Germinal center (tissue), 1 donor: ENCODE measurements at regions not wholly inside any gene's neighbourhood (a gene's known extent, or its start where the extent isn't known, plus 50 kb on each side); places are given as distances from the start of the nearest gene placed in this dataset.

Source experiments
- DNase-seq: peaks from one replicate; pipeline ENCODE4 v3.0.0; 2012; ENCODE audit warnings: mixed read lengths, low spot score

DNA sequence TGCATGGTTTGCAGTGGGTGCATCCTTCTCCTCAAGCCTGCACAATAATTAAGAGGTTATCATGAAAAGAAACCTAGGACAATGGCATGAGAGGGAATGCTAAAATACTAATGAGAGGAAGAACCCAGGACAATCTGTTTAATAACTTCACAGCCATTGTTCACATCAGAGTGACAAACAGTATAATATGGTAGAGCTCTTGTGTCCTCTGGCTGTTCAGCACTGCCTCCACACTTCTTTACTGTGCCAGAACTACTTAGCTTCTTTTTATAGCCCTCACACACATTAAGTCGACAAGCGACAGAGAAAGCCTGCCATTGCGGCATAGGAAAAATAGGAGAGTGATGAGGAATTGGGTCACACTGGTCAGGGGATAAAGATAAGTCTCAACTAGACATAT lies 65.0 kb upstream of the MEIS2 start:
- DNase-seq, result no peak

- no peak for DNase-seq
Measured at GRCh38 chr15:37166402-37166801, 66.1 kb upstream of the MEIS2 start.

DNA sequence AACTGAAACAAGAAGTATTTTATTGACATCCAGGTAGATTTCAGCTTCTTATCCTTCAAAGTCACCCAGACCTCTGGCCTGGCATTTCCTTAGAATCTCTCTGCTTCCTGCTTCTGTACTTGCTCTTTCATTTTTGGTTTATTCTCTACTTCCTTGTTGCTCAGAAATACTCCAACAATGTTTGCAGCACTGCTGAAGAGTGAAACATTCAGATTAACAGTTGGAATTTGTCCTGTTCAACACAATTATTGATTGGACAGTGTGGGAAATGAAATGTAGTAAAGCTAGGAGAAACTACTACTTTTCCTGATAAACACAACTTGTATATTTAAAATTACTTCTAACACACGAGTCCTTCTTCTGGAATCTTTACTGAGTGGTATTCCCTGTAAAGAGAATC lies 81.0 kb upstream of the MEIS2 start:
- DNase-seq, result no peak

DNA sequence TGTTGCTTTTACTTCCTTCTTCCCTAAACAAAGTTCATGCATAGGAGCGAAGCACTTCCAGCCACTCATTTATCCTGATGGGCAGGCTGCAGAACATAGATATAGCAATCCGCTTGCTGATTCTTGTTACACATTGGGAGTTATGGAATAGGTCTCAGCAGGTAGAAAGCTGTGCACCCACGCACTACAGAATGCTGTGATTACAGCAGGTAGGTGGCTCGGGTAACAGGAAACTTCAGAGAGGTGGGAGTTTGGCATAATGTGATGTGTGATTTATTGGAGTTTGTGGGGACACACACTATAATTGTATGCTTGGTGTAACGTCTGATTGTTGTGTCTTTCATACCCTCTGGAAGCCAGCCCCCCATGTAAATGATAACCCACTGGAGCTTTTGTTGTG lies 99.2 kb upstream of the MEIS2 start:
- no peak for DNase-seq

- DNase-seq, result no peak
Measured at GRCh38 chr15:37203050-37203449, 102.7 kb upstream of the MEIS2 start.

DNA sequence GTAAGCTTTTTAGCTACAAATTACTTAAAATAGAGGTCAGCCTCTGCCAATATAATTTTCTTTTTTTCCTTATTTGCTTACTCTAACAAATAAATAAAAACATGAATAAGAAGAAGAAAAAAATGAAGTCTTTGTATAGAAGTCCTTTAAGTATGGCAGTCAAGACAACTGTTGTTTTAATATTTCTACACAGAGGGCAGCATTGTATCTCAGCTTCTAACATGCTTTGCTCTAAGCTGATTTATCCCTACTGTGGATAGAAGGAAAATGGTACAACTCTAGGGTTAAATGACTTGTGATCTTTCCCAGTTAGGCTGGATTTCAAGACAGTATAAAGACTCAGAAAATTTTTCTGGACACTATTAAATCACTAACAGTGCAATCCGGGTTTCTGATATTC lies 104.3 kb upstream of the MEIS2 start:
- no peak for DNase-seq

DNA sequence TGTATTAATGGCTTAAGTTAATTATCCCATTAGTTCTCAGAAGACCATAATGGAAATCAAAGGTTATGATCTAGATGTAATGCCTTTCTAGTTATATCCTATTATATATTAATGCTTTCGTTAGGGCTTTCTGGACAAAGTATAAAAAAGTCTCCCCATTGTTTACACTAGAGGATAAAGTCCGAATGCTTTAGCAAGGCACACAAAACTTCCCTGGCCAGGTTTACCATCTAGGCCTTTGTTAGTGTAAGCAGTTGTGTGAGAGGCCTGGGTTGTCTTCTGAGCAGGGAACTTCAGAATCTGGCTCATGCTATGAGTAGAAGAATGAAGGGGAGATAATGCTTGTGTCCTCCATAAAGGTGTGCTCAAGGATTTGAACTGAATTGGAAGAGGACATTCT lies 106.3 kb upstream of the MEIS2 start:
- DNase-seq, result no peak

DNA sequence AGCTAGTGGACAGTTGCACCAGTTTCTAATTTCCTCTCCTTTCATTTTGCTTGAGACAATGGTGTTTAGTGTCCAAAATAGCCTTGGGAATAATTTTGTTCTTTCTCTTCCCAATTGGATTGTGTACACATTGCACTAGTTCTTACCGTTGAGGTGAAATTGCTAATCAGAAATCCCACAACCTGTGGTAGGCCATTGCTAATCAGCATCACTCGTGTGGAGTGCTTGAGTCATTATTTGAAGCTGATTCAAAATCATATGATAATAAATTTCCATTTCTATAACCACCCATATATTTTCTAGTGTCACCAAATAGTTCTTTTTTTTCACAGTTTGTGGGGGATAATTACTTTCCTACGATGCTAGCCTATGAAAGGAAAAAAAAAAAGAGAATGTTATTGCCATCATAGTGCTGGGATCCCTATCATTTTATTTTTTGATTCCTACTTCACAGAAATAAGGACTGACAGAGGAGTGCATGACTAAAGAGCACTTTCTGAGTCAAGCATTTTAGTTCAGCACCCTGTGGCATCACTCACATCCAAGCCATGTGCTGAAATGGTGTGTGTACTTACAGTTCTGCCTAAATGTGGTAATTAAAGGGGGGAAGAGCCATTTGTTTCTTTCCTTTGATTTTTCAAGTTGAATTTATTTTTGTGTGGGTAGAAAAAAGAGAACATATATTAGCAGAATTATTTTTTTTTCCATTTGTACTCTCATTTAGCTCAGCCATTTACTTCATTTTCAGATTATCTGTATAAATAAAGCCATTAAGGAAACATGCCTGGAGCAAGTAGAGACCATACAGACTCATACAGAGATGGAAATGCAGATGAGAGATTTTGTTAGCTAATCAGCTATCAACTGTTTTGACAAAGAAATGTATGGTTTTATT lies 108.0 kb upstream of the MEIS2 start:
- DNase-seq, result no peak

DNA sequence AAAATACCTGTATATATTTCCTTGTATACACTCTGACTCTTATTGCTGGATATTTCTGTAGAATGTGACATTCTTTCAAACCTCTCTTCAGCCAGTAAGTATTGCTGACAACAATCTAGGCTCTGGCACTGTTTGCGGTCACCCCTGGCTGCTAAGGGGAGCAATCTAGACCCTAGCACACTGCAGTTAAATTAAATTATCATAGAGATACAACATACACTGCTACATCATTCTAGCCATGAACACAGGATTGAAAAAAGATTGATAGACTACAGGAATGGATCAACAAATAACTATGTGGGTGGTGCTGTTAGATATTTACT lies 108.7 kb upstream of the MEIS2 start:
- no peak for DNase-seq

DNA sequence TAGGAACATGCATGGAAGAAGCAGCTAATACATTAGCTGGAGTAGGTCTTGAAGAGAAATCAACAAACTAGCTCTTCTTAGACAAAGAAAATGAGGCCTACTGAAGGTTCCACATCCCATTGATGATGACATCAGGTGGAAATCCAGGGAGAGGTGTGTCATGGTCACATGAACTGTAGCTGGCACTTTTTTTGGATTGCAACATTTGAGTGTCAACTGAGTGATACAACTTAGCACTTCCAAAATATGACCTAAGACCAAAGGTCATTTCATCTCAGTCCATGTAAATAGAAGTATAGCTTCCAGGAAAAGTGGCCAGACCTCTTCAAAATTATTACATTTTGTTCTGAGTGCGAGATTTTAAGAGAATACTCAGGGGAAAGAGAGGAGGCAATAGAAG lies 117.2 kb upstream of the MEIS2 start:
- DNase-seq, result no peak

GRCh38 chr15:37218351-37218916 lies 118.1 kb upstream of the MEIS2 start:
- DNase-seq, result no peak

DNA sequence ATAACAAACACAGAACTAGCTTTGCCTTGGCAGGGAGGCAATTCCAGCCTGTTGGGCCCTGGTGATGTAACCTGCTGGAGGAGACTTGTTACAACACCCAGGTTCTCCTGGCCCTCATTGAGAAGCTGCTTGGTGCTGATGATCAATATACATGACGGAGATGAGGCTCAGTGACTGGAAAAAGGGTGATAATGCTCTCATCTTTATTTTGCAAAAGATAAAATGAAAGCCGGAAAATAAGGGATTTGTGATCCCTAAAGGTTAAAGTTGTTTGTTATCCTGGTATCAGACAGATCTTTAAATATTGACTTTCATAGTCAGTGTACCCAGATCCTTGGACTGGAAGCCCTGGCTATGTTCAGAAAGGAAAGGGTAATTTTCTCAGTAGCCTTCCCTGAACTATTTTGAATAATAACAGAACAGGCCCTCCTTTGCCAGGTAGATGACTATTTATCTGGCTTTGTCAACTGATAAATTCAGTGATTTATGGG lies 118.9 kb upstream of the MEIS2 start:
- DNase-seq, result no peak

GRCh38 chr15:37220949-37221670 lies 120.8 kb upstream of the MEIS2 start:
- DNase-seq, result no peak

GRCh38 chr15:37221671-37222145 lies 121.4 kb upstream of the MEIS2 start:
- no peak for DNase-seq

DNA sequence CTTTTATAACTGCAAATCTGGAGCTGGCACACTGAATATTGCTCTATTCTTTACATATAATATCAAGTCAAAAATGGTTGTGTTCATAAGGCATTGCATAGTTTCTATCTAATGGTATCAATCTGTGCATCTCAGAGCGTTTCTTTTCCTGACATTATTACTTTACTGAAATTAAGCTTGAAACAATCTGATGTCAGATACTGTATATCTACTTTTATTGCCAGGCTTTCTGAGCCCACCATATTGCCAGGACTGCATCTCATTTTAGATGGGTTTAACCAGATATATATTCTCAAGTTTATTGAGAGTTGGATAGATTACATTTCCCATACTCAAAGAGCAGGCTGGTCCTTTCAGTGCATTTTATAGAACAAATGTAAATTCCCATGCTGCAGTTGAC lies 122.7 kb upstream of the MEIS2 start:
- DNase-seq, result no peak

DNA sequence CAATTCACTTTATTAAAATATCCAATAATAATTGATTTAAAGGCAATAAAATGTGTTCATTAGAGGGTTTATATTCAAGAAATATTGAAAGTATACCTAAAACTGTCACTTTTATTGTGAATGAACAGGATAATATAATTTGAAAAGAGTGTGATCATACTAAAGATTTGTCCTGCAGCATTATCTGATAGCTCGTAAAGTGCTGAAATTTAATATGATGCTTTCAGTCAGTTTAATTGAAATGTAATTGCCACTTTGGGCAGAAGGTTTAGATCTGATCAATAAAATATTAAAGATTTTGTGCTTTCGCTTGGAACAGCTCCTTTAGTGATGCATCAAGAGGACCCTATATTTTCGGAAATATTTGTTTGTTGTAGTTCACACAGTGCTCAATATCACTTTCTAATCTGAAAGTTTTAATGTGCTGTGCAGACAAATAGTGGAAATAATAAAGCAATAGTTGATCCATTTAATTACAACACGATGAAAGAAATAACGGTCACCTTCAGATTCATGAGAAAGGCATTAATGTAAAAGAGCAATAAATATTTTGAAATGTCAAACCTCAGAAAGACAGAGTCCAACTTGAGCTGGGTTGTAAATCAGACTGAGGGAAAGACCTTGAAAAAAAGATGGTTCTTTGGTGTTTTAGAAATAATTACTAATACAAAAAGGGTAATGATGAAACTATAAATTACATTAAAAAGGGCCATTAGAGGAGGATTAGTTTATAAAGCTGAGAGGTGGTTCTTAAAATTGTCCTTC lies 129.7 kb upstream of the MEIS2 start:
- DNase-seq, result no peak

DNA sequence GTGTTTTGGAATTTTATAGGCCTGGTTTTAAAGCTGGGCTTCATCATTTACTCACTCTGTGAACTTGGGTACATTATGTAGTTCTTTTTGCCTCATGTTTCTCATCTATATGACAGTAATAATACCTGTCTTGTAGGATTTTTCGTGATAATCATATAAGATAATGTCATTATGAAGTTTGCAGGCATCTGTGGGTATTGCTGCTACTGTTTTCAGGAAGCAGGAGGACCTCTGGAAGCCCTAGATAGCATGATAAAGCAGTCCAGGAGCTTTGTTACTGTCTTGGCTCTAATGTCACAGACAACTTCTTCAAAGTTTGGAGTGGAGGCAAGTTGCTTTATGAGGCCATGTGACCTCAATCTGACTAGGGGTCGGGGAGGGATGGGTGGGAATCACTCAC lies 145.0 kb upstream of the MEIS2 start:
- DNase-seq, result no peak

DNA sequence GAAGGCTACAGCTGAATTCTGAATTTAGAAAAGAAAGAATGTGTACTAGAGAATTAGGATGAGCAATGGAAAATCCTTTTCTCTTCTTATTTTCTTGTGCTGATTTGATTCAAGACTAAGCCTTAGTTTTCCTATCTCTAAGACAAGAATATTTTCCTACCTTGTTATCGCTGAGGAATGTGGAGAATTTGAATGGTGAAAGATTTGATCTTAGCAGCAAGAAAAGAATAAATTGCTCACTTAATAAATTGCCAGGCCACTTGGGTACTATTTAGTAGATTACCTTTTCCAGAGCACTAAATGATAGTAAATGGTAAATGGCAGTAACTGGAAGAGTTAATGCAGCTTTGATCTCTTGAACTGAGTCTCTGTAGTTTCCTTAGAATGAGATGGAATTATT lies 145.7 kb upstream of the MEIS2 start:
- no peak for DNase-seq

- no peak for DNase-seq
Measured at GRCh38 chr15:37246856-37247255, 146.5 kb upstream of the MEIS2 start.

- DNase-seq, result no peak
Measured at GRCh38 chr15:37249249-37249648, 148.9 kb upstream of the MEIS2 start.

GRCh38 chr15:37252530-37252929 lies 152.2 kb upstream of the MEIS2 start:
- no peak for DNase-seq

DNA sequence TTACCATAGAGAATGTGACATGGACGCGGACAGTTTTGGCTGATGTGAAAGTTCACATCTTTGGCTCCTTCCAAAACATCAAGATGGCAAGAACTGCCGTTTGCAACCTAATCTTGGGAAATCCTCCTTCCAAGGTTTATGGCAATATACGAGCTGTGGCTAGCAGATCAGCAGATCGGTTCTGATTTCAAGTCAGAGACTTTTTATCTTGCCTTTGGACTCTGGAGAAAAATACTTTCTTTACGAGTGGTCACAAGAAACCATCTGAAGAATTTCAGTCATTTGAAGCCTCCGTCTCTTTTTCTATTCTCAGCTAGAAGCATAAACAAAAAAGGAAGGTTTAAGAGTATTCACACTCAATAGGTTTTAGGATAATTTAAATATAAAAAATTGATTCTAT lies 153.5 kb upstream of the MEIS2 start:
- no peak for DNase-seq
